HCT116 (cell line): ENCODE measurements at regions not wholly inside any gene's neighbourhood (a gene's known extent, or its start where the extent isn't known, plus 50 kb on each side); places are given as distances from the start of the nearest gene placed in this dataset.

Experiments
- ATAC-seq: fragments of 200-7000 bp; cut with Tn5 transposase; 2 replicates; pipeline ENCODE4 v1.9.1; 2020; ENCODE audit warnings: mild to moderate bottlenecking, moderate library complexity
- BruUV-seq: library from RNA; stranded (reverse); fragments of 400-500 nt; replicated peaks from 2 replicates; lab custom pipeline; 2021; lab: Mats Ljungman, UMichigan
- CTCF ChIA-PET: fragments of 300-600 bp; sonication (Branson Sonifier 250); formaldehyde crosslinking; loops from one replicate; lab custom pipeline; 2021; ENCODE audit warnings: antibody characterized with exemption; lab: Charles Lee
- POLR2A ChIA-PET: fragments of 300-600, 350-600 bp; sonication (Branson Sonifier 250); formaldehyde crosslinking; loops from one replicate; lab custom pipeline; 2021; ENCODE audit warnings: antibody characterized with exemption; lab: Charles Lee
- RAD21 ChIA-PET, 2 experiments: fragments of 300-600 bp; sonication (Branson Sonifier 250); formaldehyde crosslinking; loops; one replicate each; lab custom pipeline; 2023; ENCODE audit warnings: low total read pairs in 2 of 2; ENCODE audit not compliant: uncharacterized antibody in 2 of 2, unreplicated experiment in 2 of 2, low non-redundant PET in 1 of 2; lab: Charles Lee
- DNase-seq: peaks from one replicate; pipeline ENCODE4 v3.0.0-alpha.2; 2010; ENCODE audit warnings: low read depth, low spot score
- H2AFZ ChIP-seq: fragments of 200-600 bp; shearing (Covaris generic), sonication (generic); 2 replicates; pipeline ENCODE4 v1.6.1; 2017; ENCODE audit warnings: low read depth, mixed run types, mixed read lengths, antibody characterized with exemption, low read length; ENCODE audit not compliant: poor library complexity, severe bottlenecking
- H3K27ac ChIP-seq: 2 replicates; pipeline ENCODE4 v1.5.1; 2012; ENCODE audit warnings: low read depth, low read length
- H3K27me3 ChIP-seq: fragments of 200-600 bp; sonication (generic); 2 replicates; pipeline ENCODE4 v1.6.1; 2016; ENCODE audit warnings: mixed run types, low read length, mixed read lengths; ENCODE audit not compliant: insufficient read depth
- H3K36me3 ChIP-seq, 2 experiments: fragments of 200-500 bp in 1 of 2; fragments of 200-600 bp in 1 of 2; sonication (Bioruptor generic) in 1 of 2; sonication (generic) in 1 of 2; 2 replicates each; pipeline versions ENCODE4 v1.5.1 to v1.6.1; 2014 to 2016; ENCODE audit warnings: low read length in 2 of 2, inconsistent platforms in 1 of 2, mixed read lengths in 1 of 2, mixed run types in 1 of 2; ENCODE audit not compliant: insufficient read depth in 2 of 2, control insufficient read depth in 1 of 2
- H3K4me1 ChIP-seq, 2 experiments: fragments of 200-600 bp in 1 of 2; sonication (generic) in 1 of 2; 2 replicates each; pipeline versions ENCODE4 v1.5.1 to v1.6.1; 2012 to 2017; ENCODE audit warnings: low read length in 2 of 2, inconsistent platforms in 1 of 2, mild to moderate bottlenecking in 1 of 2, mixed read lengths in 1 of 2, mixed run types in 1 of 2, moderate library complexity in 1 of 2; ENCODE audit not compliant: insufficient read depth in 2 of 2, control insufficient read depth in 1 of 2
- H3K4me2 ChIP-seq: fragments of 200-600 bp; sonication (generic); 2 replicates; pipeline ENCODE4 v1.6.1; 2017; ENCODE audit warnings: mixed run types, low read length, mixed read lengths
- H3K4me3 ChIP-seq, 2 experiments: fragments of 200-600 bp in 1 of 2; sonication (generic) in 1 of 2; replicated peaks in 1 of 2; 2 replicates each; pipeline ENCODE4 v1.5.1; 2011 to 2016; ENCODE audit warnings: low read length in 2 of 2, control low read depth in 1 of 2, low read depth in 1 of 2, mild to moderate bottlenecking in 1 of 2, mixed read lengths in 1 of 2, mixed run types in 1 of 2
- H3K79me2 ChIP-seq: fragments of 200-600 bp; sonication (generic); 2 replicates; pipeline ENCODE4 v1.6.1; 2017; ENCODE audit warnings: mild to moderate bottlenecking, mixed run types, low read length, moderate library complexity, mixed read lengths; ENCODE audit not compliant: insufficient read depth
- H3K9ac ChIP-seq: fragments of 200-600 bp; sonication (generic); 2 replicates; pipeline ENCODE4 v1.6.1; 2016; ENCODE audit warnings: low read length, mixed read lengths
- H3K9me2 ChIP-seq: fragments of 200-600 bp; sonication (generic), shearing (Covaris generic); 2 replicates; pipeline ENCODE4 v1.6.1; 2017; ENCODE audit warnings: mixed run types, mild to moderate bottlenecking, moderate library complexity; ENCODE audit not compliant: insufficient read depth
- H3K9me3 ChIP-seq, 2 experiments: fragments of 200-500 bp in 1 of 2; fragments of 200-600 bp in 1 of 2; sonication (Bioruptor generic) in 1 of 2; sonication (generic) in 1 of 2; 2 replicates each; pipeline ENCODE4 v1.6.1; 2014 to 2017; ENCODE audit warnings: low read length in 2 of 2, mixed read lengths in 2 of 2, inconsistent platforms in 1 of 2, low read depth in 1 of 2, mild to moderate bottlenecking in 1 of 2, mixed run types in 1 of 2, moderate library complexity in 1 of 2; ENCODE audit not compliant: control insufficient read depth in 1 of 2, insufficient read depth in 1 of 2
- H4K20me1 ChIP-seq: fragments of 200-600 bp; sonication (generic), shearing (Covaris generic); 2 replicates; pipeline ENCODE4 v1.6.1; 2017; ENCODE audit warnings: mixed run types, mild to moderate bottlenecking, moderate library complexity; ENCODE audit not compliant: insufficient read depth
- CBX3 ChIP-seq: IDR thresholded peaks from 2 replicates; pipeline ENCODE4 v1.6.1; 2012; ENCODE audit warnings: low read depth
- CEBPB ChIP-seq: IDR thresholded peaks from 2 replicates; pipeline ENCODE4 v1.6.1; 2012; ENCODE audit warnings: low read depth
- CTCF ChIP-seq, 3 experiments: fragments of 200-600 bp in 1 of 3; sonication (generic) in 1 of 3; IDR thresholded peaks in 2 of 3; conservative IDR thresholded peaks in 1 of 3; 2 replicates each; pipeline ENCODE4 v1.5.1; 2012 to 2017; ENCODE audit warnings: low read depth in 2 of 3, low read length in 2 of 3, antibody characterized with exemption in 1 of 3, borderline replicate concordance in 1 of 3, control low read depth in 1 of 3, mild to moderate bottlenecking in 1 of 3, mixed read lengths in 1 of 3, mixed run types in 1 of 3, moderate library complexity in 1 of 3; ENCODE audit not compliant: insufficient read depth in 1 of 3
- EGR1 ChIP-seq: IDR thresholded peaks from 2 replicates; pipeline ENCODE4 v1.6.1; 2012; ENCODE audit warnings: low read depth
- ELF1 ChIP-seq: IDR thresholded peaks from 2 replicates; pipeline ENCODE4 v1.6.1; 2012; ENCODE audit warnings: low read depth, borderline replicate concordance
- EZH2phosphoT487 ChIP-seq: fragments of 200-600 bp; IDR thresholded peaks from 2 replicates; pipeline ENCODE4 v1.6.1; 2018; ENCODE audit warnings: antibody characterized with exemption, borderline replicate concordance
- FOSL1 ChIP-seq: IDR thresholded peaks from 2 replicates; pipeline ENCODE4 v1.6.1; 2012; ENCODE audit warnings: low read depth
- JUND ChIP-seq: IDR thresholded peaks from 2 replicates; pipeline ENCODE4 v1.6.1; 2012
- POLR2A ChIP-seq: IDR thresholded peaks from 2 replicates; pipeline ENCODE4 v1.7.0; 2011; ENCODE audit warnings: borderline replicate concordance; ENCODE audit not compliant: insufficient read depth, insufficient read length; ENCODE audit errors: extremely low read depth
- POLR2AphosphoS5 ChIP-seq: IDR thresholded peaks from 2 replicates; pipeline ENCODE4 v1.6.1; 2011; ENCODE audit warnings: mild to moderate bottlenecking, low read depth, low read length, moderate library complexity
- RAD21 ChIP-seq: IDR thresholded peaks from 2 replicates; pipeline ENCODE4 v1.6.1; 2012; ENCODE audit warnings: low read depth, mild to moderate bottlenecking
- SIN3A ChIP-seq: IDR thresholded peaks from 2 replicates; pipeline ENCODE4 v1.6.1; 2012; ENCODE audit warnings: low read depth
- YY1 ChIP-seq: IDR thresholded peaks from 2 replicates; pipeline ENCODE4 v1.6.1; 2011; ENCODE audit warnings: low read length, low read depth, moderate library complexity, mild to moderate bottlenecking; ENCODE audit not compliant: insufficient replicate concordance; ENCODE audit errors: extremely low read depth
- ZBTB33 ChIP-seq: IDR thresholded peaks from 2 replicates; pipeline ENCODE4 v1.6.1; 2011; ENCODE audit warnings: mild to moderate bottlenecking, low read length, moderate library complexity; ENCODE audit not compliant: insufficient replicate concordance; ENCODE audit errors: extremely low read depth
- ZFX ChIP-seq: fragments of 450-650 bp; IDR thresholded peaks from 2 replicates; pipeline ENCODE4 v1.6.1; 2017
- ZNF274 ChIP-seq: fragments of 200-500 bp; sonication (Bioruptor generic); IDR thresholded peaks from 2 replicates; pipeline ENCODE4 v1.6.1; 2014; ENCODE audit warnings: mild to moderate bottlenecking, low read depth, low read length, inconsistent platforms
- intact Hi-C: fragments of 100-400 bp; cut with micrococcal nuclease; formaldehyde crosslinking; loops from 2 replicates; pipeline ENCODE4 v1.10.0; 2022
- TF ChIP-seq, protein P1 (sequence below): IDR thresholded peaks from 2 replicates; pipeline ENCODE4 v1.6.1; 2012; ENCODE audit warnings: low read depth
- TF ChIP-seq, protein P2 (sequence below): IDR thresholded peaks from 2 replicates; pipeline ENCODE4 v1.6.1; 2012

DNA sequence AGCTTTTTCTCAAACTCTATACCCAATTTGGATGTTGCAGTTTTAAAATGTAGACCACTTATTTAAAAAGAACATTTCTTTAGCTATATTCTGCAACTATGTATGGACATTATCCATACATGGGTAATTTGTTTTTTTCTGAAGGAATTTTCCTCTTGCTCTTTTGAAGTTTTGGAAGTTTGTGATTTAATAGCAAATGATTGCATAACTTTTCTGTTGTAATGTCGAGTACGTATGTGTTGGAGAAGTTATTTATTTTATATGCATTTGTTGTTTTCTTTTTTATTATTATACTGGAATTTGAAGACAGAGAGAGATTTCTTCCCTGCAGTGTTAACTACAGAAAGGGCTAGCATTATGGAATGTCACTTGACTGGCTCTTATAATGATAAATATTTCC is 207.7 kb upstream of the FANCL start:
- intact Hi-C loops = loop anchor here (1.0 to 5.0 kb wide), 4 partner anchors 317 to 727 kb away; no protein-coding TSS in a partner anchor
- ChIA-PET CTCF (interaction anchor here (0.7 to 2.6 kb wide), 13 partner anchors 12 to 691 kb away, joined by 3 to 38 read pairs (median 5); no protein-coding TSS in a partner anchor), RAD21 (interaction anchor here (1.1 to 2.3 kb wide), 3 partner anchors 543 to 689 kb away, joined by 7 to 13 read pairs (median 7); no protein-coding TSS in a partner anchor), POLR2A (interaction anchor here (0.5 kb wide), 1 partner anchor 694 kb away, joined by 3 read pairs; no protein-coding TSS in a partner anchor)
- no peak for DNase-seq
- Histone ChIP-seq H3K9me3 (no peaks in the 10 kb centered on the region), H3K36me3 (no peaks in the 10 kb centered on the region), H3K79me2 (no peaks in the 10 kb centered on the region), H3K27ac (no peak overlapping the region), H3K4me1 (peaks cover 0 to 9% of the 10 kb centered on the region in 2 experiments; a peak in 1 of 4 replicates), H2AFZ (peak overlapping the region; percentile 92), H3K9me2 (no peaks in the 10 kb centered on the region), H3K27me3 (no peaks in the 10 kb centered on the region), H3K4me3 (no peak overlapping the region), H4K20me1 (no peaks in the 10 kb centered on the region), H3K9ac (no peak overlapping the region), H3K4me2 (no peak overlapping the region)
- no peak for ATAC-seq
- BruUV-seq = no TSS peak
- TF ChIP-seq EZH2phosphoT487 (no peak), RAD21 (no peak), POLR2AphosphoS5 (no peak), YY1 (no peak), ZFX (no peak), SIN3A (no peak), JUND (no peak), CBX3 (no peak), CTCF (IDR thresholded peaks at IDR 0.05 in 2 of 3, conservative IDR thresholded peaks at IDR 0.05 in 1 of 3; ENCODE audit: borderline replicate concordance in 1 of 3, insufficient read depth in 1 of 3, low read depth in 2 of 3, low read length in 2 of 3) (no peak), EGR1 (no peak), FOSL1 (no peak), POLR2A (no peak), ELF1 (no peak), CEBPB (no peak), ZBTB33 (no peak), ZNF274 (no peak)
- TF ChIP-seq, protein P1, sequence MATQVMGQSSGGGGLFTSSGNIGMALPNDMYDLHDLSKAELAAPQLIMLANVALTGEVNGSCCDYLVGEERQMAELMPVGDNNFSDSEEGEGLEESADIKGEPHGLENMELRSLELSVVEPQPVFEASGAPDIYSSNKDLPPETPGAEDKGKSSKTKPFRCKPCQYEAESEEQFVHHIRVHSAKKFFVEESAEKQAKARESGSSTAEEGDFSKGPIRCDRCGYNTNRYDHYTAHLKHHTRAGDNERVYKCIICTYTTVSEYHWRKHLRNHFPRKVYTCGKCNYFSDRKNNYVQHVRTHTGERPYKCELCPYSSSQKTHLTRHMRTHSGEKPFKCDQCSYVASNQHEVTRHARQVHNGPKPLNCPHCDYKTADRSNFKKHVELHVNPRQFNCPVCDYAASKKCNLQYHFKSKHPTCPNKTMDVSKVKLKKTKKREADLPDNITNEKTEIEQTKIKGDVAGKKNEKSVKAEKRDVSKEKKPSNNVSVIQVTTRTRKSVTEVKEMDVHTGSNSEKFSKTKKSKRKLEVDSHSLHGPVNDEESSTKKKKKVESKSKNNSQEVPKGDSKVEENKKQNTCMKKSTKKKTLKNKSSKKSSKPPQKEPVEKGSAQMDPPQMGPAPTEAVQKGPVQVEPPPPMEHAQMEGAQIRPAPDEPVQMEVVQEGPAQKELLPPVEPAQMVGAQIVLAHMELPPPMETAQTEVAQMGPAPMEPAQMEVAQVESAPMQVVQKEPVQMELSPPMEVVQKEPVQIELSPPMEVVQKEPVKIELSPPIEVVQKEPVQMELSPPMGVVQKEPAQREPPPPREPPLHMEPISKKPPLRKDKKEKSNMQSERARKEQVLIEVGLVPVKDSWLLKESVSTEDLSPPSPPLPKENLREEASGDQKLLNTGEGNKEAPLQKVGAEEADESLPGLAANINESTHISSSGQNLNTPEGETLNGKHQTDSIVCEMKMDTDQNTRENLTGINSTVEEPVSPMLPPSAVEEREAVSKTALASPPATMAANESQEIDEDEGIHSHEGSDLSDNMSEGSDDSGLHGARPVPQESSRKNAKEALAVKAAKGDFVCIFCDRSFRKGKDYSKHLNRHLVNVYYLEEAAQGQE = no peak
- TF ChIP-seq, protein P2, sequence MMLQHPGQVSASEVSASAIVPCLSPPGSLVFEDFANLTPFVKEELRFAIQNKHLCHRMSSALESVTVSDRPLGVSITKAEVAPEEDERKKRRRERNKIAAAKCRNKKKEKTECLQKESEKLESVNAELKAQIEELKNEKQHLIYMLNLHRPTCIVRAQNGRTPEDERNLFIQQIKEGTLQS = no peak
